ENCODE measurements at regions not wholly inside any gene's neighbourhood (a gene's known extent, or its start where the extent isn't known, plus 50 kb on each side); places are given as distances from the start of the nearest gene placed in this dataset.

DNA sequence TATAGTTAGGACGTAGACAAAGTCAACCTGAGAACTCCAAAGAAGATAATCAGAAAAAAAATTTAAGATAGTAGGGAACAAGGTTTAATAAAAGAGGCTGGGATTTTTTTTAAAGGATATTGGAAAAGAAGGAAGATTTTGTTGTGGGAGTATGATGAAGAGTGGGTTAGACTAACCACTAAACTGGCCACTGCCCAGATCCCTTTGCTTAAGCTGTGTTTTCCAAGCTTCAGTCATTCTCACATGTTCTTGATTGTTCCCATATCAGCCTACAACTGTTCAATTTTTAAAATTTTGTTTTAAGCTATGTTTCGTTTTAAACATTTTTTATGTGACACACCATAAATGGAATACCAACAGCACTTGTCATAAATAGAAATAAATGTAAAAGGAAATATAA lies 284.5 kb upstream of the MMADHC start:
- TF ChIP-seq, protein P1, sequence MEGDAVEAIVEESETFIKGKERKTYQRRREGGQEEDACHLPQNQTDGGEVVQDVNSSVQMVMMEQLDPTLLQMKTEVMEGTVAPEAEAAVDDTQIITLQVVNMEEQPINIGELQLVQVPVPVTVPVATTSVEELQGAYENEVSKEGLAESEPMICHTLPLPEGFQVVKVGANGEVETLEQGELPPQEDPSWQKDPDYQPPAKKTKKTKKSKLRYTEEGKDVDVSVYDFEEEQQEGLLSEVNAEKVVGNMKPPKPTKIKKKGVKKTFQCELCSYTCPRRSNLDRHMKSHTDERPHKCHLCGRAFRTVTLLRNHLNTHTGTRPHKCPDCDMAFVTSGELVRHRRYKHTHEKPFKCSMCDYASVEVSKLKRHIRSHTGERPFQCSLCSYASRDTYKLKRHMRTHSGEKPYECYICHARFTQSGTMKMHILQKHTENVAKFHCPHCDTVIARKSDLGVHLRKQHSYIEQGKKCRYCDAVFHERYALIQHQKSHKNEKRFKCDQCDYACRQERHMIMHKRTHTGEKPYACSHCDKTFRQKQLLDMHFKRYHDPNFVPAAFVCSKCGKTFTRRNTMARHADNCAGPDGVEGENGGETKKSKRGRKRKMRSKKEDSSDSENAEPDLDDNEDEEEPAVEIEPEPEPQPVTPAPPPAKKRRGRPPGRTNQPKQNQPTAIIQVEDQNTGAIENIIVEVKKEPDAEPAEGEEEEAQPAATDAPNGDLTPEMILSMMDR (IDR thresholded peaks at IDR 0.05) = no peak
- TF ChIP-seq POLR2A (IDR thresholded peaks at IDR 0.05) = no peak
